ENCODE measurements at regions not wholly inside any gene's neighbourhood (a gene's known extent, or its start where the extent isn't known, plus 50 kb on each side); places are given as distances from the start of the nearest gene placed in this dataset.

GRCh38 chr5:36739751-36740221 lies 133.4 kb downstream of the SLC1A3 start:
- no peak for TF ChIP-seq POLR2AphosphoS5 (IDR thresholded peaks at IDR 0.05)
- peak; percentile 58 to 89 (median 78) for TF ChIP-seq CTCF (IDR thresholded peaks at IDR 0.05)
- TF ChIP-seq EP300 (IDR thresholded peaks at IDR 0.05): no peak

Data from upper lobe of left lung (tissue), 4 donors.